SW480 (cell line): ENCODE measurements at regions not wholly inside any gene's neighbourhood (a gene's known extent, or its start where the extent isn't known, plus 50 kb on each side); places are given as distances from the start of the nearest gene placed in this dataset.
"Not testable (repeated sequence)": the region's sequence is repeated elsewhere in the genome, so short reads cannot be mapped to it uniquely, and the experiment has no call there.

ENCODE experiments used
- DNase-seq: peaks from one replicate; pipeline ENCODE4 v3.0.0-alpha.2; 2016; ENCODE audit warnings: low spot score

GRCh38 chr7:12985752-12986151 lies 298.3 kb downstream of the ARL4A start:
- DNase-seq, result no peak

GRCh38 chr7:12987238-12987637 lies 299.8 kb downstream of the ARL4A start:
- no peak for DNase-seq

- no peak for DNase-seq
Observed at GRCh38 chr7:12990440-12990839, 303.0 kb downstream of the ARL4A start.

GRCh38 chr7:12993025-12993424 lies 305.6 kb downstream of the ARL4A start:
- DNase-seq, result no peak

- DNase-seq, result no peak
Observed at GRCh38 chr7:12995912-12996469, 308.6 kb downstream of the ARL4A start.

GRCh38 chr7:13007331-13007730 lies 319.9 kb downstream of the ARL4A start:
- no peak for DNase-seq

- no peak for DNase-seq
Observed at GRCh38 chr7:13009517-13009916, 322.1 kb downstream of the ARL4A start.

GRCh38 chr7:13014011-13014410 lies 326.6 kb downstream of the ARL4A start:
- DNase-seq, result no peak

- DNase-seq, result peak; percentile 88
Observed at GRCh38 chr7:13016036-13016581, 328.7 kb downstream of the ARL4A start.

GRCh38 chr7:13016592-13017332 lies 329.3 kb downstream of the ARL4A start:
- DNase-seq, result peak; percentile 84

- DNase-seq, result peak; percentile 99
Observed at GRCh38 chr7:13017333-13017857, 330.0 kb downstream of the ARL4A start.

GRCh38 chr7:13017881-13018280 lies 330.4 kb downstream of the ARL4A start:
- no peak for DNase-seq

GRCh38 chr7:13021566-13022300 lies 334.3 kb downstream of the ARL4A start:
- peak; percentile 34 for DNase-seq

GRCh38 chr7:13024121-13024674 lies 336.8 kb downstream of the ARL4A start:
- no peak for DNase-seq

- DNase-seq, result not testable (repeated sequence)
Observed at GRCh38 chr7:13025043-13025442, 337.6 kb downstream of the ARL4A start.

- DNase-seq, result no peak
Observed at GRCh38 chr7:13027321-13027720, 339.9 kb downstream of the ARL4A start.

- no peak for DNase-seq
Observed at GRCh38 chr7:13028036-13028824, 340.8 kb downstream of the ARL4A start.

GRCh38 chr7:13028825-13029099 lies 341.3 kb downstream of the ARL4A start:
- DNase-seq, result no peak

GRCh38 chr7:13031468-13031867 lies 344.0 kb downstream of the ARL4A start:
- no peak for DNase-seq

- DNase-seq, result no peak
Observed at GRCh38 chr7:13032084-13032483, 344.7 kb downstream of the ARL4A start.

GRCh38 chr7:13032576-13032975 lies 345.1 kb downstream of the ARL4A start:
- no peak for DNase-seq

GRCh38 chr7:13034693-13035092 lies 347.3 kb downstream of the ARL4A start:
- no peak for DNase-seq
